ENCODE measurements at regions not wholly inside any gene's neighbourhood (a gene's known extent, or its start where the extent isn't known, plus 50 kb on each side); places are given as distances from the start of the nearest gene placed in this dataset.
"Not testable (repeated sequence)": the region's sequence is repeated elsewhere in the genome, so short reads cannot be mapped to it uniquely, and the experiment has no call there.

GRCh38 chr5:12690361-12690760 is 786.1 kb upstream of the CTNND2 start:
- no peak overlapping the region for H3K4me3 Mint-ChIP-seq
- peaks cover 0 to 4% (median 0%) of the 10 kb centered on the region in 3 donors for H3K9me3 Mint-ChIP-seq
- H3K27ac Mint-ChIP-seq, result no peak overlapping the region
- H3K4me1 Mint-ChIP-seq, result no peaks in the 10 kb centered on the region
- H3K36me3 Mint-ChIP-seq, result no peaks in the 10 kb centered on the region
- no peaks in the 10 kb centered on the region for H3K27me3 Mint-ChIP-seq

- Mint-ChIP-seq H3K27me3 (no peaks in the 10 kb centered on the region), H3K4me1 (no peaks in the 10 kb centered on the region), H3K27ac (no peak overlapping the region), H3K9me3 (peaks cover 0 to 5% (median 0%) of the 10 kb centered on the region in 3 donors), H3K36me3 (no peaks in the 10 kb centered on the region), H3K4me3 (no peak overlapping the region)
Observed at GRCh38 chr5:12683249-12683648, 779.0 kb upstream of the CTNND2 start.

DNA sequence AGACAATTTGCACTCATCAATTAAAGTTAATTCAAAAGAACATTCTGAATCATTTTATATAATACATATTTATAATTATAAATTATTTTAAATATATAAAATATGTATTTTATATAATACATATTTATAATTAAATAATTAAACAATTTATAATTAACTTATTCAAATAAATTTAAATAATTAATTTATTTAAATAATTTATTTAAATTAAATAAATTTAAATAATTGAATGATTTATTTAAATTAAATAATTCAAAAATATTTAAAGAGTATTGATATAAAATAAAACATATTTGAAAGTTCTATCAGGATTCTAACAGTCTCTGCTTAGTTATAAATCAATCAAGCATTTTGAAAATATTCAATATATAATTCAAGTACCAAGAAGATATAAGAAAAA is 775.5 kb upstream of the CTNND2 start:
- peaks cover 0 to 5% (median 0%) of the 10 kb centered on the region in 3 donors for H3K9me3 Mint-ChIP-seq
- H3K36me3 Mint-ChIP-seq, result no peaks in the 10 kb centered on the region
- H3K27me3 Mint-ChIP-seq, result no peaks in the 10 kb centered on the region
- no peaks in the 10 kb centered on the region for H3K4me1 Mint-ChIP-seq
- H3K4me3 Mint-ChIP-seq, result no peak overlapping the region
- H3K27ac Mint-ChIP-seq, result no peak overlapping the region

DNA sequence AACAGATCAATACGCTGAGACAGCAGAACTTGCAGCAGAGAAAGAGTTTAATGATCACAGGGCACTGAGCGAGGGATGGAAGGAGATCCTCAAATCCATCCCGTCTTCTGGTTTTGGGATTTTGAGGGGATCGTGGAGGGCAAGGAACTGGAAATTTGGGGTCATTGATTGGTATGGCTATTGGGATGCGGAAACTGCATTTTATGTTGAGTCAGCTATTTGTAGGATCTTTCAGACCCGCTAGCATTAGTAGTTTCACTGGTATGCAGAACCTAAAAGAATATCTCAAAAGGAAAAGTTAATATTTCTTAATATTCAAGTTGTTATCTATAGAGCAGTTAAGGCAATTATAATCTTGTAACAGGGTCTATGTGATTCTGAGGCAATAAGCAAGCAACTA is 771.7 kb upstream of the CTNND2 start:
- Mint-ChIP-seq H3K4me1 (no peaks in the 10 kb centered on the region), H3K4me3 (peak overlapping the region in 1 of 4 donors; percentile 55), H3K36me3 (no peaks in the 10 kb centered on the region), H3K27ac (no peak overlapping the region), H3K9me3 (peaks cover 0 to 4% (median 0%) of the 10 kb centered on the region in 3 donors), H3K27me3 (no peaks in the 10 kb centered on the region)

GRCh38 chr5:12672141-12672540 is 767.9 kb upstream of the CTNND2 start:
- H3K27me3 Mint-ChIP-seq, result no peaks in the 10 kb centered on the region
- H3K9me3 Mint-ChIP-seq, result peaks cover 0 to 4% (median 0%) of the 10 kb centered on the region in 3 donors
- no peaks in the 10 kb centered on the region for H3K36me3 Mint-ChIP-seq
- H3K27ac Mint-ChIP-seq, result no peak overlapping the region
- H3K4me3 Mint-ChIP-seq, result no peak overlapping the region
- H3K4me1 Mint-ChIP-seq, result no peaks in the 10 kb centered on the region

GRCh38 chr5:12669326-12669725 is 765.1 kb upstream of the CTNND2 start:
- no peak overlapping the region for H3K4me3 Mint-ChIP-seq
- H3K27ac Mint-ChIP-seq, result no peak overlapping the region
- H3K36me3 Mint-ChIP-seq, result no peaks in the 10 kb centered on the region
- H3K4me1 Mint-ChIP-seq, result no peaks in the 10 kb centered on the region
- peaks cover 0 to 4% (median 0%) of the 10 kb centered on the region in 3 donors for H3K9me3 Mint-ChIP-seq
- no peaks in the 10 kb centered on the region for H3K27me3 Mint-ChIP-seq

DNA sequence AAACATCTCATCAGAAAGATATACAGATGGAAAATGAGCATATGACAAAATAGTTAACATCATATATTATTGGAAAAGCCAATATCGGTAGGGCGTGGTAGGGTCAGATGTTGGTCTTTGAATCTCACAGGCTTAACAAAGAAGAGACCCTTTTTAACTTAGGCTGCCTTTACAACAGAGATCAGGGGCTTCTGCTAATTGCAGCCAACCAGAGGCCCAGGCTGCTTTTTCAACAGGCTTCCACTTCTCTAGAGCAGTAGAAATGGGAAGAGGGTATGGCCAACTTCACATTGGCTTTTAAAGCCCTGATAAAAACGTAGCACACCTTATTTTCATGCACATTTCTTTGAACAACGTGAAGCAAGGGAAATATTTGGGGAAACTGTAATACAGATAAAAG is 764.3 kb upstream of the CTNND2 start:
- H3K27me3 Mint-ChIP-seq, result no peaks in the 10 kb centered on the region
- H3K27ac Mint-ChIP-seq, result no peak overlapping the region
- no peaks in the 10 kb centered on the region for H3K4me1 Mint-ChIP-seq
- H3K4me3 Mint-ChIP-seq, result no peak overlapping the region
- no peaks in the 10 kb centered on the region for H3K36me3 Mint-ChIP-seq
- peaks cover 3 to 4% (median 3%) of the 10 kb centered on the region in 3 donors for H3K9me3 Mint-ChIP-seq

DNA sequence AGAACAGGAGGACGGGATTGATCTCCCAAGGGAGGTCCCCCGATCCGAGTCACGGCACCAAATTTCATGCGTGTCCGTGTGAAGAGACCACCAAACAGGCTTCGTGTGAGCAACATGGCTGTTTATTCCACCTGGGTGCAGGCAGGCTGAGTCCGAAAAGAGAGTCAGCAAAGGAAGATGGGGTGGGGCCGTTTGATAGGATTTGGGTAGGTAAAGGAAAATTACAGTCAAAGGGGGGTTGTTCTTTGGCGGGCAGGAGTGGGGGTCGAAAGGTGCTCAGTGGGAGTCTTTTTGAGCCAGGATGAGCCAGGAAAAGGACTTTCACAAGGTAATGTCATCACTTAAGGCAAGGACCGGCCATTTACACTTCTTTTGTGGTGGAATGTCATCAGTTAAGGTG is 763.6 kb upstream of the CTNND2 start:
- H3K4me3 Mint-ChIP-seq, H3K27me3 Mint-ChIP-seq, H3K9me3 Mint-ChIP-seq, H3K27ac Mint-ChIP-seq, H3K36me3 Mint-ChIP-seq, H3K4me1 Mint-ChIP-seq: not testable (repeated sequence)

GRCh38 chr5:12665772-12666171 is 761.5 kb upstream of the CTNND2 start:
- H3K4me3 Mint-ChIP-seq, H3K27ac Mint-ChIP-seq, H3K9me3 Mint-ChIP-seq, H3K36me3 Mint-ChIP-seq, H3K27me3 Mint-ChIP-seq, H3K4me1 Mint-ChIP-seq: not testable (repeated sequence)

GRCh38 chr5:12662545-12663314 is 758.5 kb upstream of the CTNND2 start:
- Mint-ChIP-seq H3K27ac (no peak overlapping the region), H3K4me1 (no peaks in the 10 kb centered on the region), H3K36me3 (no peaks in the 10 kb centered on the region), H3K27me3 (no peaks in the 10 kb centered on the region), H3K9me3 (peaks cover 3 to 22% (median 3%) of the 10 kb centered on the region in 3 donors), H3K4me3 (no peak overlapping the region)

DNA sequence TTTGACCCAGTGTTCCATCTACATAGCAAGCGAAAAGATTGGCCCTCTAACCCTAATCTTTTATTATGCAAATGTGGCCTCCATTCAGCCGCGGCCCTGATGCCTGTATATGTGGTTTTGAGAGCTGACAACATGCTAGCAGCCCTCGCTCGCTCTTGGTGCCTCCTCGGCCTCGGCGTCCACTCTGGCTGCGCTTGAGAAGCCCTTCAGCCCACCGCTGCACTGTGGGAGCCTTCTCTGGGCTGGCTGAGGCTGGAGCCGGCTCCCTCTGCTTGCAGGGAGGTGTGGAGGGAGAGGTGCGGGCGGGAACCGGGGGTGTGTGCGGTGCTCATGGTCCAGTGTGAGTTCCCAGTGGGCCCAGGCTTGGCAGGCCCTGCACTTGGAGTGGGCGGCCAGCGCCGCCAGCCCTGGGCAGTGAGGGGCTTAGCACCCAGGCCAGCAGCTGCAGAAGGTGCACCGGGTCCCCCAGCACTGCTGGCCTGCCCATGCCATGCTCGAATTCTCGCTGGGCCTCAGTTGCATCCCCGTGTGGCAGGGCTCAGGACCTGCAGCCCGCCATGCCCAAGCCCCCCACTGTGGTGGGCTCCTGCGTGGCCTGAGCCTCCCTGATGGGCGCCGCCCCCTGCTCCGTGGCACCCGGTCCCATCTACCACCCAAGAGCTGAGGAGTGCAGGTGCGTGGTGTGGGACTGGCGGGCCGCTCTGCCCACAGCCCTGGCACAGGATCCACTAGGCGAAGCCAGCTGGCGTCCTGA is 757.5 kb upstream of the CTNND2 start:
- no peak overlapping the region for H3K27ac Mint-ChIP-seq
- H3K36me3 Mint-ChIP-seq, result no peaks in the 10 kb centered on the region
- no peaks in the 10 kb centered on the region for H3K4me1 Mint-ChIP-seq
- peaks cover 3 to 26% (median 3%) of the 10 kb centered on the region in 3 donors for H3K9me3 Mint-ChIP-seq
- H3K27me3 Mint-ChIP-seq, result no peaks in the 10 kb centered on the region
- H3K4me3 Mint-ChIP-seq, result no peak overlapping the region

- H3K4me3 Mint-ChIP-seq, H3K27me3 Mint-ChIP-seq, H3K4me1 Mint-ChIP-seq, H3K36me3 Mint-ChIP-seq, H3K27ac Mint-ChIP-seq: not testable (repeated sequence)
- peaks cover 3 to 28% (median 3%) of the 10 kb centered on the region in 3 donors for H3K9me3 Mint-ChIP-seq
Observed at GRCh38 chr5:12660279-12661107, 756.2 kb upstream of the CTNND2 start.

DNA sequence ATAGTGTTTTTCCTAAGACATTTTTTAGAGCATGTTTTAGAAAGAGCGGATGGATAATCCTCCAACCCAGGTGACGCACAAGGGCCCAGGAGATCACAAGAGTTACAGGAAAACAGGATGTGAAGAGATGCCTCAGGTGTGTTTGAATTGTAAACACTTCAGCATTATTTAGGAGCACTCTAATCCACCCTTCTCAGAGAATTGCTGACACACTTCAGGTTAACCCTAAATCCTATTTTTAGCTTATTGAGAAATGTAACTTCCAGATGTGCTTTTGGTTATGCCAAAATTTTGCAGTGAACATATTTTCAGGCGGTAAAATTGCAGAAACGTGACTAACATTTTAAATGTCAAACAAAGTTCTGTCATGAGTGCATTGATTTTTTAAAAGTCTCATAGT is 755.4 kb upstream of the CTNND2 start:
- H3K4me3 Mint-ChIP-seq, result no peak overlapping the region
- H3K9me3 Mint-ChIP-seq, result peaks cover 3 to 28% (median 3%) of the 10 kb centered on the region in 3 donors
- no peaks in the 10 kb centered on the region for H3K27me3 Mint-ChIP-seq
- H3K36me3 Mint-ChIP-seq, result no peaks in the 10 kb centered on the region
- no peaks in the 10 kb centered on the region for H3K4me1 Mint-ChIP-seq
- H3K27ac Mint-ChIP-seq, result no peak overlapping the region

DNA sequence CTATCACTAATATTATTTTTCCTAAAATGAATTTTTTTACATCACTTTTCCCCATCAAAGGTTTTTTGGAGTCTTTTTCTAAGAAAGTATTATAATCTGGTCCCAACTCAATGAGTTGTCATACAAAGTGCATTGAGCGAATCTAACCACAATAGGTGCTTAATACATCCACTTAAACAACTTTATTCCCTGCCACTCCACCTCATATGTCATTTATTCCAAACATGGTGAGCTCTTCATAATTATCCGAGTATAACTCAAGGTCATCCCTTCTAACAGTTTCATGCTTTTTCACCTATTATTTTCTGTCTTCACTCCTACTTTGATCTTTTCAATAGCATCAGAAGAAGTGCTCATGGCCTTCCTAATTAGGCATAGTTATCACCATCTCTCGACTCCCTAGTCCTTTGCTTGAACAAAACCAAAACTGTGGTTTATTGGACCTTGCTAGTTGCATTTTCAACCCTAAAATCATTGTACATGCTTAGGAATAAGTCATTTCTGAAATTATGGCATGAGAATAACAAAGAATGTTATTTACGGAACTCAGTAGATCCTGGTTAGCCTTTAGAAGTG is 754.7 kb upstream of the CTNND2 start:
- H3K27ac Mint-ChIP-seq, result no peak overlapping the region
- no peaks in the 10 kb centered on the region for H3K4me1 Mint-ChIP-seq
- no peaks in the 10 kb centered on the region for H3K36me3 Mint-ChIP-seq
- H3K4me3 Mint-ChIP-seq, result no peak overlapping the region
- H3K9me3 Mint-ChIP-seq, result peaks cover 0 to 28% (median 1%) of the 10 kb centered on the region in 3 donors
- no peaks in the 10 kb centered on the region for H3K27me3 Mint-ChIP-seq

GRCh38 chr5:12657914-12658474 is 753.7 kb upstream of the CTNND2 start:
- not testable (repeated sequence) for H3K27me3 Mint-ChIP-seq, H3K4me1 Mint-ChIP-seq, H3K36me3 Mint-ChIP-seq, H3K4me3 Mint-ChIP-seq
- H3K27ac Mint-ChIP-seq, result peak overlapping the region in 1 of 3 donors; percentile 63
- peaks cover 0 to 28% (median 0%) of the 10 kb centered on the region in 3 donors for H3K9me3 Mint-ChIP-seq

Data from IgD-negative memory B cell (primary cell).